SK-MEL-5 (cell line): ENCODE measurements at regions not wholly inside any gene's neighbourhood (a gene's known extent, or its start where the extent isn't known, plus 50 kb on each side); places are given as distances from the start of the nearest gene placed in this dataset.

Source experiments
- DNase-seq: peaks from one replicate; pipeline ENCODE4 v3.0.0-alpha.2; 2016; ENCODE audit warnings: low read depth, low spot score
- in situ Hi-C: cut with HindIII; loops from 2 replicates; pipeline ENCODE4 v1.10.0; 2016; ENCODE audit warnings: low sequenced_read_pairs, high pct_unique_total_duplicates, low pct_unique_long_range_greater_than_20kb

- DNase-seq, result no peak
- in situ Hi-C loops, result no loop called here
These were observed 77.2 kb downstream of the CXCL12 start for GRCh38 chr10:44307691-44308090.

GRCh38 chr10:44306762-44307161 is 78.1 kb downstream of the CXCL12 start:
- in situ Hi-C loops, result no loop called here
- DNase-seq, result peak; percentile 32

GRCh38 chr10:44306147-44306710 is 78.7 kb downstream of the CXCL12 start:
- no peak for DNase-seq
- in situ Hi-C loops, result no loop called here

GRCh38 chr10:44301781-44302355 is 83.0 kb downstream of the CXCL12 start:
- DNase-seq, result no peak
- in situ Hi-C loops, result no loop called here

GRCh38 chr10:44300666-44301649 is 83.9 kb downstream of the CXCL12 start:
- peak; percentile 90 for DNase-seq
- in situ Hi-C loops, result no loop called here

GRCh38 chr10:44298713-44299112 is 86.2 kb downstream of the CXCL12 start:
- in situ Hi-C loops, result no loop called here
- no peak for DNase-seq

GRCh38 chr10:44297963-44298362 is 86.9 kb downstream of the CXCL12 start:
- no peak for DNase-seq
- in situ Hi-C loops, result no loop called here

GRCh38 chr10:44295644-44296241 is 89.2 kb downstream of the CXCL12 start:
- DNase-seq, result peak; percentile 52
- in situ Hi-C loops, result no loop called here

- in situ Hi-C loops, result no loop called here
- DNase-seq, result no peak
These were observed 90.0 kb downstream of the CXCL12 start for GRCh38 chr10:44294726-44295412.

- in situ Hi-C loops, result no loop called here
- DNase-seq, result no peak
These were observed 91.1 kb downstream of the CXCL12 start for GRCh38 chr10:44293842-44294241.

GRCh38 chr10:44293306-44293778 is 91.6 kb downstream of the CXCL12 start:
- no peak for DNase-seq
- in situ Hi-C loops, result no loop called here

GRCh38 chr10:44292390-44293002 is 92.4 kb downstream of the CXCL12 start:
- in situ Hi-C loops, result no loop called here
- DNase-seq, result no peak

GRCh38 chr10:44291091-44291490 is 93.8 kb downstream of the CXCL12 start:
- no peak for DNase-seq
- in situ Hi-C loops, result no loop called here

GRCh38 chr10:44289125-44289524 is 95.8 kb downstream of the CXCL12 start:
- DNase-seq, result peak; percentile 10

GRCh38 chr10:44287408-44287807 is 97.5 kb downstream of the CXCL12 start:
- in situ Hi-C loops, result no loop called here

More at GRCh38 chr10:44289125-44289524, 95.8 kb downstream of the CXCL12 start:
- in situ Hi-C loops, result no loop called here

GRCh38 chr10:44284198-44285084 is 100.5 kb downstream of the CXCL12 start:
- no peak for DNase-seq
- in situ Hi-C loops, result no loop called here

More at GRCh38 chr10:44287408-44287807, 97.5 kb downstream of the CXCL12 start:
- DNase-seq, result peak; percentile 5
